ENCODE measurements at regions not wholly inside any gene's neighbourhood (a gene's known extent, or its start where the extent isn't known, plus 50 kb on each side); places are given as distances from the start of the nearest gene placed in this dataset.

GRCh38 chr1:218850367-218850766 lies 323.3 kb upstream of the LYPLAL1 start:
- DNase-seq (ENCODE audit: low spot score): no peak
- TF ChIP-seq POLR2A (IDR thresholded peaks at IDR 0.05) (no peak), POLR2AphosphoS5 (IDR thresholded peaks at IDR 0.05) (no peak), CTCF (IDR thresholded peaks at IDR 0.05) (no peak)
- 70% methylated on average over 2 of the region's 2 CpGs for WGBS
- no peak overlapping the region for H3K4me3 ChIP-seq
- no peaks in the 10 kb centered on the region for H3K9me3 ChIP-seq
- no peaks in the 10 kb centered on the region for H3K36me3 ChIP-seq
- no peaks in the 10 kb centered on the region for H3K4me1 ChIP-seq (replicated peaks)
- H3K27ac ChIP-seq: no peak overlapping the region
- intact Hi-C loops (cut with DNase I): no loop called here
- H3K27me3 ChIP-seq (replicated peaks; ENCODE audit: insufficient read depth): no peaks in the 10 kb centered on the region

- intact Hi-C loops (cut with DNase I): no loop called here
- Histone ChIP-seq H3K4me3 (no peak overlapping the region), H3K36me3 (no peaks in the 10 kb centered on the region), H3K27me3 (replicated peaks; ENCODE audit: insufficient read depth) (no peaks in the 10 kb centered on the region), H3K4me1 (replicated peaks) (no peaks in the 10 kb centered on the region), H3K9me3 (no peaks in the 10 kb centered on the region), H3K27ac (no peak overlapping the region)
- DNase-seq (ENCODE audit: low spot score): no peak
- no peak for TF ChIP-seq POLR2A (IDR thresholded peaks at IDR 0.05)
- TF ChIP-seq CTCF (IDR thresholded peaks at IDR 0.05): no peak
- no peak for TF ChIP-seq POLR2AphosphoS5 (IDR thresholded peaks at IDR 0.05)
- WGBS: 86% methylated on average over 2 of the region's 2 CpGs
Measured at GRCh38 chr1:218851586-218851985, 322.1 kb upstream of the LYPLAL1 start.

GRCh38 chr1:218852527-218852926 lies 321.2 kb upstream of the LYPLAL1 start:
- TF ChIP-seq POLR2A (IDR thresholded peaks at IDR 0.05): no peak
- TF ChIP-seq POLR2AphosphoS5 (IDR thresholded peaks at IDR 0.05): no peak
- TF ChIP-seq CTCF (IDR thresholded peaks at IDR 0.05): no peak
- DNase-seq (ENCODE audit: low spot score): no peak
- WGBS: 87% methylated on average over 4 of the region's 4 CpGs
- no peaks in the 10 kb centered on the region for H3K27me3 ChIP-seq (replicated peaks; ENCODE audit: insufficient read depth)
- no peak overlapping the region for H3K4me3 ChIP-seq
- H3K9me3 ChIP-seq: no peaks in the 10 kb centered on the region
- no peaks in the 10 kb centered on the region for H3K4me1 ChIP-seq (replicated peaks)
- no peaks in the 10 kb centered on the region for H3K36me3 ChIP-seq
- H3K27ac ChIP-seq: no peak overlapping the region
- intact Hi-C loops (cut with DNase I): no loop called here

GRCh38 chr1:218863987-218864386 lies 309.7 kb upstream of the LYPLAL1 start:
- no peaks in the 10 kb centered on the region for H3K9me3 ChIP-seq
- H3K27ac ChIP-seq: no peak overlapping the region
- no peaks in the 10 kb centered on the region for H3K27me3 ChIP-seq (replicated peaks; ENCODE audit: insufficient read depth)
- H3K4me3 ChIP-seq: no peak overlapping the region
- intact Hi-C loops (cut with DNase I): no loop called here
- no peaks in the 10 kb centered on the region for H3K36me3 ChIP-seq
- no peak for TF ChIP-seq POLR2A (IDR thresholded peaks at IDR 0.05)
- TF ChIP-seq POLR2AphosphoS5 (IDR thresholded peaks at IDR 0.05): no peak
- no peak for TF ChIP-seq CTCF (IDR thresholded peaks at IDR 0.05)
- no peaks in the 10 kb centered on the region for H3K4me1 ChIP-seq (replicated peaks)
- no peak for DNase-seq (ENCODE audit: low spot score)
- 95% methylated on average over 3 of the region's 3 CpGs for WGBS

- WGBS: 39% methylated on average over 1 of the region's 1 CpG
- Histone ChIP-seq H3K36me3 (no peaks in the 10 kb centered on the region), H3K9me3 (no peaks in the 10 kb centered on the region), H3K4me1 (replicated peaks) (no peaks in the 10 kb centered on the region), H3K27me3 (replicated peaks; ENCODE audit: insufficient read depth) (no peaks in the 10 kb centered on the region), H3K27ac (no peak overlapping the region), H3K4me3 (no peak overlapping the region)
- DNase-seq (ENCODE audit: low spot score): no peak
- TF ChIP-seq CTCF (IDR thresholded peaks at IDR 0.05): no peak
- no peak for TF ChIP-seq POLR2AphosphoS5 (IDR thresholded peaks at IDR 0.05)
- TF ChIP-seq POLR2A (IDR thresholded peaks at IDR 0.05): no peak
- intact Hi-C loops (cut with DNase I): no loop called here
Measured at GRCh38 chr1:218865591-218865990, 308.1 kb upstream of the LYPLAL1 start.
